ENCODE measurements at regions not wholly inside any gene's neighbourhood (a gene's known extent, or its start where the extent isn't known, plus 50 kb on each side); places are given as distances from the start of the nearest gene placed in this dataset.
A peak's percentile ranks its signal among the peaks of the same experiment; 100 is the strongest.

- intact Hi-C loops (cut with DNase I) = no loop called here
These were observed 214.8 kb upstream of the RREB1 start for GRCh38 chr6:6892744-6893583.

DNA sequence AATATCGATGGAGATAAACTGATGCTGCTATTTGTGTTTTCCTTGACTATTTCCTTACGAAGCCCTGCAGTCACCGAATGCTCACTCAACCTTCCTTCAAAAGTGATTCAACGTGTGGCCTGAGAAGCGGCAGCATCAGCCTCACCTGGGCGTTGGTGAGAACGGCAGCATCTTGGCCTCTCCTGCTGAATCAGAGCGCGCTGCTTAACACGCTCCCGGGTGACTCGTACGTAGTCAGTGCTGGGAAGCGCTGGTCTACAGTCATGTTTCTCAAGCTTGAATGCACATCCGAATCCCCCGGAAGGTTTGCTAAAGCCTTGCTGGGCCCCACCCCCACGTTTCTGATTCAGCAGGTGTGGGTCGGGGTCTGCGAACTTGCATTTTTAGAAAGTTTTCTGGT is 214.1 kb upstream of the RREB1 start:
- no peak for DNase-seq
- intact Hi-C loops (cut with DNase I) = no loop called here

More at GRCh38 chr6:6892744-6893583, 214.8 kb upstream of the RREB1 start:
- DNase-seq = no peak

- intact Hi-C loops (cut with DNase I) = no loop called here
- DNase-seq = no peak
These were observed 211.8 kb upstream of the RREB1 start for GRCh38 chr6:6895929-6896328.

- intact Hi-C loops (cut with DNase I) = no loop called here
- no peak for DNase-seq
These were observed 210.6 kb upstream of the RREB1 start for GRCh38 chr6:6897140-6897539.

- peak in 1 of 42 donors; percentile 45 for DNase-seq
- intact Hi-C loops (cut with DNase I) = no loop called here
These were observed 207.1 kb upstream of the RREB1 start for GRCh38 chr6:6900569-6901204.

DNA sequence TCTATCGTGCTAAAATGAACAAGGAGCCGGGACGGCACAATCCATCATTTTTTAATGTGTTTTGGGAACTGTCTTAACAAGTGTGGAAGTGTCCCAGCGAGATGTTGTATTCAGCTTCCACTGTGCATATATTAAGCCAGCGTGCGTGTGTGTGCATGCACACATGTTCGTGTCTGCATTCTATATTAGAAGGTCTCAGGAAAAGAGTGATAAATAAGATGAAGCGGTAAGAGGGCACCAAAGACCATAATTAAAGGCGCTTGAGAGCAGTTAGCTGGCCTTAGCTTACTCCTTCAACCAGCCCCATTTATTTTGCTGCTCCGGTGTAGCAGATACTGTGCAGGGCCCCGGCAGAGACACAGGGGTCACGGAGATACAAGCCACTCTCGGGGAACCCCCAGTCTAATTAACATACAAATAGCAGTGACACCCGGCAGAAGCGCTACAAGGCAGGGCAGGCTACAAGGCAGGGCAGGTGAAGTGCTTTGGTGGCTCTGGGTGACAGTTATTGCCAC is 206.5 kb upstream of the RREB1 start:
- intact Hi-C loops (cut with DNase I) = no loop called here
- DNase-seq = no peak

- DNase-seq = no peak
- intact Hi-C loops (cut with DNase I) = no loop called here
These were observed 205.8 kb upstream of the RREB1 start for GRCh38 chr6:6901945-6902344.

DNA sequence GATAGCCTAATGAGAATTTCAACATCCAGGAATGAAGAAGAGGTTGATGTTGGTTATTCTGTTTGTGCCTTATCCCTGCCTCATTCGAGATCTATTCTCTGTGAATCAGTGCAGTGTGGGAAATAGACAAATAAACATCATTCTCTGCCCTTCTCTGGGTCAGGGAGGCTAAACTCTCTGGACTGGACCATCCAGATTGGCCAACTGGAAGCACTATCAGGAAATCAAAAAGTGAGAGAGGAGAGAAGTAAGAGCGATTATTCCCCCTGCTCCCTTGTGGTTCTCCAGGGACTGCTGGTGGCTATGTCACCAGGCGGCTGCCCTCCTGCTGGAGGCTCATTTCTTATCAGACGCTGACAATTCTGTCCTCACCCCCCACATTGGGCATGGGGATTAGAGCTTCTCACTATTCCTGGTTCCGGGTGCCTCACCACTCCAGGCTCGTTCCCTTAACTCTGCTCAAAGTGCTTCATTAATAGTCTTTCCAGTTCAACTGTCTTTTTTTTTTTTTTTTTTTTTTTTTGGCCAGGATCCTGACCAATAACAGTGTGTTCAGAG is 201.7 kb upstream of the RREB1 start:
- DNase-seq = no peak
- intact Hi-C loops (cut with DNase I) = no loop called here

DNA sequence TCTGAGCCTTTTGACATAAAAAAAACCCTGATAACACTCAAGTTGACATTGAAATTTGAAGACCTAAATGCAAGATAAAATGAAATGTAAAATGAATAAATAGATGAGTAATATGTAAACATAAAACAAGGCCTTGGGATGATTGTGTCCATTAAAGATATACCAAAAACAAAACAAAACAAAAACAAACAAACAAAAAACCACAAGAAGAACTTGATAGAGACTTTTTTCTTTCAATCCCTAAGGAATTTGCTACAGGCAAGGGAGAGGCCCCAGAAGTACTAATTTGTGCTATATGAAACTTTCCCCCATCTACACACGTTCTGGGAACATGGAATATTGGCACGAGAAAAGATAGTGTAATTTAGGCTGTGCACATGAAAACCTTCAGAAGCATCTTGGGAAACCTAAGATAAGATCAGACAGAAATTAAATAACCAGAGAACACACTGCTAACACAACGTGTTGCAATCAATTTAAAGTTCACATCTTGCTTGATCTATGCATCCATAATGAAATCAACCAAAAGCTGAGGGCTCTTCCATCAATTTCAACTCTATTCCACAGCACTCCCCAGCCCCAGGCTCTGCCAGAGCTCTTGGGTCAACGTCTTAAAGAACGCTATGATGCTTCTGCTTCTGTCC is 201.1 kb upstream of the RREB1 start:
- DNase-seq = no peak
- intact Hi-C loops (cut with DNase I) = no loop called here

DNA sequence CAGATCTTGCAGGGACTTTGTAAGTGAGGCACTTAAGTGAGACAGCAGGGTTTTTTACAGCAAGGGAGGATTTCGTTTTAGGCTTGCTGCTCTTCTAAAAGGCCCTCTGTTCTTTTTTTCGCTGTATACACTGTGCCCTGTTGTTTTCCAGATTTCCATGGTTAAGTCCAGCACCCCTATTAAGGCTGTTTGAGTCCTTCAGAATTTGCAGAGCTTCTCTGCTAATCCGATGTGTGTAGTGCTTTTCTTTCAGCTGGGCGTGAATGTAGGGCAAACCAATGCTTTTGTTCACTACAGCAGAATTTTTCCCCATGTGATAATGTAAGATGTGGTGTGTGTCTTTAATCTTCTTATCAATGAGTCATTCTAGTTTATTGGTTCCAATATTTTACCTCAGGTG is 200.5 kb upstream of the RREB1 start:
- DNase-seq = no peak
- intact Hi-C loops (cut with DNase I) = no loop called here

DNA sequence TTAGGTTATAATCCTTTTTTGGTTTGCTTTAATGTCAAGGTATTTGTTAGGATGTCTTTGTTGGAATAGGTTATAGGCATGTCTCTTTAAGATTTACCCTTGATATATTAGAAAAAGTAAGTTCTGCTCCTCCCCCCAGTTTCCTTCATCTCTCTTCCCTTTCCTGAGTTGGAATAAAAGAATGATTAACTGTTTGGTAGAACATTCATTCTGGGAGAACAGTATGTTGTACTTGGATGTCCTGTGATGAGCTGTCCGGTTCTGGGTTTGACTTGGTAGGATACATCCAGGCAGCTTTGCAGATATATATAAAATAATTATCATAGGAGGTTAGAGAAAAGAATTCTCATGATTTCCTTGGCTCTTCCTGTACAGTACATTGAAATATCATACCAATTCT is 199.6 kb upstream of the RREB1 start:
- intact Hi-C loops (cut with DNase I) = no loop called here
- DNase-seq = no peak

GRCh38 chr6:6909111-6909510 is 198.7 kb upstream of the RREB1 start:
- no peak for DNase-seq
- intact Hi-C loops (cut with DNase I) = no loop called here

DNA sequence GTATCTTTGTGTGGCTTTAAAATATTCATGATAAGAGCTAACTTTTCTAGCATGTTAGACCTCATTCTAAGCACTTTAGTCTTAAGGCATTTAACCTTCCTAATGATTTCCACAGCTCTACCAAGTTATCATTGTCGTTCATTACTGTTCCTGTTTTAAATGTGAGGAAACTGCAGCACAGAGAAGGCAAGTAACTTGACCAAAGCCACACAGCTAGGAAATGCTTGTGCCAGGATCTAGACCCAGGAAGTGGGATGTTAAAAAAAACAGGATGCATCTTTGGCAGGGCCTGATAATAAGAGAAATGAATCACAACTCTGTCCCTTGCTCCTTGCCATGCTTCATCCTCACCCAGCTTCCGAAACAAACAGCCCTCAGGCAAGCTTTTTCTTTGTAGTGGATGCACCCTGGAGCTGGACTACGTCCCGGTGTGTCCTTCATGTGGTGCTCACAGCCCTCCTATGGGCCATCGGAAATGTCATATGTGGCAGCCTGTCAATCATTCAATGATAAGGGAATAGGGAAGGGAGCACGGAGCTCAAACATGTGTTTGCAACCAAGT is 196.9 kb upstream of the RREB1 start:
- DNase-seq = no peak
- intact Hi-C loops (cut with DNase I) = no loop called here

DNA sequence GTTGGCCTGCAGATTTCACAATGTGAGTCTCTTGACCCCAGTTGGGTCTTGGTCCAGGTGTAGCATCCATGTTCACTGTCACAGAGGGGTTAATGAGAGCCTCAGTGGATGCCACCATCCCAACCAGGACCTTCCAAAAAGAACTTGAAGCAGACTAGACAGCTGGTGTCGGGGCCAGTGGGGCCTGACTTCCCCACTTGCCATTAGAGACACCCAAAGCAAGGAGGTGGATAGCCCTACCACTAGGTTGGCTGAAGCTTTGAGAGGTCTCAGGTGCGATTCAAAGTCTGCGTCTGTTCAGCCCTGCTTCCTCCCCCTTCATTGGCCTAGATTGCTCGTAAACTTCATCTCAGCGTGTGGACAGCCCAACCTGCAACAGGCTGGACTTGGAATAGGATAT is 196.4 kb upstream of the RREB1 start:
- DNase-seq = no peak
- intact Hi-C loops (cut with DNase I) = no loop called here

DNA sequence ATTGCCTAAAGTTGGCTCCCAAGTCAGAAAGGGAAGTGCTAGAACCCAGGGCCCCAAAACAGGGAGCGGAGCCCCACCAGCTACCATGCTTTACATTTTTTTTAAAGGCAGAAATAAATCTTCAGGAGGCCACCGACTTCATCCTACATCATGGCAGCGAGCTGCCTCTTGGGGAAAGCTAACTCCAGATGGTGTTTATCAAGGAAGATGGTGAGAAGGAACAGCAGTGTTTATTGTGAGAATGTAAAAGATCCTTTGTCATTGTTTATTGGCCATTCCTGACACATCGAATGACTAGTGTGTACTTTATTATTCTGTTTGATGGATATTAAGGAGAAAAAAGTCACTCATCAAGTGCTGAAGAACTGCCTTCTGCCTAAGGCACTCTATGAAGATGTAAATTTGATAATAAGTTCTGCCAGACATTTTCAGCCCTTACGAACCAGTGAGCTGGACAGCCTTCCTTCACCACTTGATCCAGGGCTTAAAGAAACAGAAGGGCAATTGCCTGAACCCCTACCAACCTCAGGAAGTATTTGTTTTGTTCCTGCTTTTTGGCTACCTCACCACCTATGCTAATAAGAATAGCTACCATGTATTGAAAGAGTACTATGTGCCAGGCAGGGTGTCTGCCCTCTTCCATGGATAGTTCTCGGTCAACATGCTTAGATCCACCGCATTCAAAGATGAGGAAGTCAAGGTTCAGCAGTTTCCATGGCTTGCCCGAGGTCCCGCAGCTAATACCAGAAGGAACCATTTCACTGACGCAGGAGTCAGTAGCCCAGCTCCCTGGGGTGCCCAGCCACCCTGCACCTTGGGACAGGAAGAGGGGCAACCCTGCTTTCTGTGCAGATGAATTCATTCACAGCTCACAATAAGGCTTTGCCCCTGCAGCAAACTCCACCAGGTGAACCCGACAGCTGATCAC is 194.7 kb upstream of the RREB1 start:
- intact Hi-C loops (cut with DNase I) = no loop called here
- no peak for DNase-seq

- DNase-seq = no peak
- intact Hi-C loops (cut with DNase I) = no loop called here
These were observed 192.5 kb upstream of the RREB1 start for GRCh38 chr6:6915219-6915618.

- DNase-seq = peak in 15 of 42 donors; percentile 20 to 66 (median 36)
- intact Hi-C loops (cut with DNase I) = no loop called here
These were observed 191.8 kb upstream of the RREB1 start for GRCh38 chr6:6915813-6916547.

- intact Hi-C loops (cut with DNase I) = no loop called here
- DNase-seq = no peak
These were observed 191.2 kb upstream of the RREB1 start for GRCh38 chr6:6916598-6916997.
